HG03108 (cell line): ENCODE measurements at regions not wholly inside any gene's neighbourhood (a gene's known extent, or its start where the extent isn't known, plus 50 kb on each side); places are given as distances from the start of the nearest gene placed in this dataset.
"Not testable (repeated sequence)": the region's sequence is repeated elsewhere in the genome, so short reads cannot be mapped to it uniquely, and the experiment has no call there.

Experiments used
- ATAC-seq: cut with Tn5 transposase; IDR thresholded peaks from one replicate; pipeline ENCODE4 v1.9.1; 2021; ENCODE audit warnings: moderate library complexity; ENCODE audit not compliant: unreplicated experiment

GRCh38 chr4:33453916-33454315, 2733.7 kb downstream of the PCDH7 start:
- no peak for ATAC-seq

DNA sequence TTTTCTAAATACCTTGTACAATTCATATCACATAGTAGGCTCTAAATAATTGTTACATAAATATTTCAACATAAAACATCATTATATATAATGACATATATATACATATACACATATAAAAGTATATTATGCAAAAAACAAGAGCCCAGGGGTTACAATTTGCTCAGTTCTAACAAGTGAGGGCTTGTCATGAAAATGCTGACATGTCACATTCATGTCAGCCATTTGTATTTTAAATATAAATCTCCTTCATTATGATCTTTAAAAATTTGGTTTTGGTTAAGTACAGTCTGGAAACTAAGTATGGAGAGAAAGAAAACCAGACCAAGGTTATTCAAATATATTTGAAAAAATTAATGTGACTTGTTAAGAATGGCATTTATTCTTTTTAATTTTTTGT, 2745.4 kb downstream of the PCDH7 start:
- ATAC-seq: no peak

- no peak for ATAC-seq
Observed at GRCh38 chr4:33467291-33467690, 2747.1 kb downstream of the PCDH7 start.

- ATAC-seq: no peak
Observed at GRCh38 chr4:33470805-33471204, 2750.6 kb downstream of the PCDH7 start.

- ATAC-seq: no peak
Observed at GRCh38 chr4:33477715-33478114, 2757.5 kb downstream of the PCDH7 start.

DNA sequence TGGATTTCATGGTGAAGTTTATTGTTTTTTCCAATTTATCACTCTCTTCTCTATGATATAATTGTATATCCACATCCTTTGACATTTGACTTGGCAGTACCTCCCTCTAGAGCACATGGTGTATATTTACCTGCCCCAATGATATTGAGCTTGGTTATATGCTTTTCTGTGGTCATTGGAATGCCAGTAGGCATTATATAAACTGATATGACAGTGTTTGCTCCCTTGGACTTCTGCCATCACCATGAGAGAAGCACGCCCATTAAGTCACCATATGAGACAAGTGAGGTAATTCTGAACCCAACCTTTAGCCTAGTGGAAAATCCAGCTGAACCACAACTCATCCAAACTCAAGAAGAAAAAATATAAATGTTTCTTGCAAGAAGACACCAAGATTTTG, 2761.5 kb downstream of the ARAP2 start:
- no peak for ATAC-seq

DNA sequence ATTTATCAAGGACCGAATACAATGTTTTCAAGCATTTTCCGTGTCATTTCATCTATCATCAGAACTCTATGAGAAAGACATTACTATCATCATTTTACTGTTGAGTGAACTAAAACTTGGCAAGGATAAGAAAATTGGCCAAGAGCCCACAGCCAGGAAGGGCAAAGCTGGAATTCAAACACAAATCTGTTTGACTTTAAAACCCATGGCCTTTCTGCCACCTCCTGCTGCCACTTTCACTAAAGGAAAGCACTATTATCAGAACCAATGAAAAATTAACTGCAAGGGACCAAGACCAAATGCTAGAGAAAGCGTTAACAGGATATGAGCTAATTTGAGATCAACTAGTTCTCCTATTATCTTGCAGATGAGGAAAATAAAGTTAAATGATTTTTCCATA, 2759.2 kb downstream of the ARAP2 start:
- ATAC-seq: no peak

DNA sequence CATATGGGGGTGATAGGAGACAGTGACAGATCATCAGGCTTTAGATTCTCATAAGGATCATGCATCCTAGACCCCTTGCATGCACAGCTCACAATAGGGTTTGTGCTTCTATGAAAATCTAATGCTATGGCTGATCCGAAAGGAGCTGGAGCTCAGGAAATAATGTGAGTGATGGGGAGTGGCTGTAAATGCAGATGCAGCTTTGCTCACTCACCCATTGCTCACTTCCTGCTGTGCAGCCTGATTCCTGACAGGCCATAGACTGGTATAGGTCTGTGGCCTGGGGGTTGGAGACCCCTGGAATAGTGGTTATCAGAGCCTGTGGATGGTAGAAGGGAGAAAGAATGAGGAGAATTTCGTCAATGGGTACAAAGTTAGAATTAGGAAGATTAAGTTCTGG, 2751.1 kb downstream of the ARAP2 start:
- ATAC-seq: no peak

GRCh38 chr4:33494150-33494549, 2750.2 kb downstream of the ARAP2 start:
- ATAC-seq: no peak

GRCh38 chr4:33501587-33501986, 2742.7 kb downstream of the ARAP2 start:
- ATAC-seq: not testable (repeated sequence)

- ATAC-seq: no peak
Observed at GRCh38 chr4:33512397-33512796, 2731.9 kb downstream of the ARAP2 start.

DNA sequence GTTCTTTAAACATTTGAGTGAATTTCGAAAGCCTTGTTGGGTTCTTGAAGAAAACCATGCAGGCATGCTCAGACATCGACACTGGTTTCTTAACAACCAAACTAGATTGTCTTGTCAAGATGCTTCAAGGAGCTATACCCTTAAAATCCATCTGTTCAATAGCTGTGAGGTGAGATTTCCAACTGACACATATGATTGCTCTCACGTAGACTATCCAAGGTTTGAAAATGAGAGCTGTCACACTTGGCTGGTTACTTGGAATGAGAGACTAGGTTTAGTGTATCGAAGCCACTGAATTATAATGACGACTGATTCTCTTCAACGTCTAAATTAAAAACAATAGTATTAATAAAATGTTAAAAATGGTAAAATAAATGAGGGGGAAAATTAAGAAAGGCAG, 2725.5 kb downstream of the ARAP2 start:
- ATAC-seq: no peak

- ATAC-seq: no peak
Observed at GRCh38 chr4:33532821-33533220, 2711.5 kb downstream of the ARAP2 start.

DNA sequence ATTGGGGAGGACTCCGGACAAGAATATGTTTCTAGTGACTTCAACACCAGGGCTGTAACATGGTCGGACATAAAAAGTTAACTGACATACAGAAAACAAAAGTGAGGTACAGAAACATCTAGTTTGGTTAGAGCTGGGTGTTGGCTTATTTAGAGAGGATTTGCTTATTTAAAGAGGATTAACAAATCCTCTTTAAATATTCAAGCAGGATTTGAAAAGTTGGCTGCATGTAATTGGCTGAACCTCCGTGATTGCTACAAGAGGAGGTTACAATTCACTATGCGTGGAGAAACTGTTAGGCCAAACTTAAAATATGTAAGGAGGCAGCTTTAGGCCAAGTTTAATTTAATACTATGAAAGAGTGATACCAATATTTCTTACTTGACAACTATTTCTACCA, 2707.4 kb downstream of the ARAP2 start:
- no peak for ATAC-seq

DNA sequence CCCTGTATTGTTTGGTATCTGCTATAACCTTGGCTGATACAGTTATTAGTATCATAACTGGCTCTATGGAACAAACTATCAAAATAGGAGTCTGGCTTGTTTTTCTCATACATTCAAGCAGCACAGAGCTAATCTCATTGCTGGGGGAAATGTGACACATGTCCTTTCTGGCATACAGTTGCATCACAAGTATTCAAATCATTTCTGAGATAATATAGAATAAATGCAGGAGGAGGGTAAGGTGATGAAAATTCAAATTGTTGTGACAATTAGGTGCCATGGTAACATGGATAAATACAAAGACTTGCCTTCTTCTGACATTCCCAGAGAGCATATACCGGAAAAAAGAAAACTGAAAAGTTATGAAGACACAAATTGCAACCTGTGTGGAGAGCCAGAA, 2706.8 kb downstream of the ARAP2 start:
- no peak for ATAC-seq

DNA sequence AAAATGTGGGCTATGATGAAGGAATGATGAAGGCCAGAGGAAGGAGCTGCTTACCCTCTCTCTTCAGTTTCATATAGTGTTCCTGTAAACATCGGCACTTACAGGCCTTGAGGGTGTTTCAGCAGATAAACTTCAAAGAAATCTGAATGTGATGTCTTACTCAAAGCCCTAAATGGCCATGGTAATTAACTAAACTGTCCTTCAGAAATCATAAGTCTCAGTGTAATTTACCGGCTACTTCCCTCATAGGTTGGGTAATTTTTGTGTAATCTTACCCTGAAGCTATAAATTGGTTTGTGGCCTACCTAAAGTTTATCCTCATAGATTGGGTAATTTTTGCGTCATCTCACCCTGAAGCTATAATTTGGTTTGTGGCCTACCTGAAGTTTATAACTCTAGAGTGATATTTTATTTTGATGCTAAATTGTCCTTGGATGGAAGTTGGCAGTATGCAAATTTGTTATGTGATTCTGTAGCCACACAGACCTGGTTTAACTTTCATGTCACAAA, 2700.3 kb downstream of the ARAP2 start:
- ATAC-seq: no peak

DNA sequence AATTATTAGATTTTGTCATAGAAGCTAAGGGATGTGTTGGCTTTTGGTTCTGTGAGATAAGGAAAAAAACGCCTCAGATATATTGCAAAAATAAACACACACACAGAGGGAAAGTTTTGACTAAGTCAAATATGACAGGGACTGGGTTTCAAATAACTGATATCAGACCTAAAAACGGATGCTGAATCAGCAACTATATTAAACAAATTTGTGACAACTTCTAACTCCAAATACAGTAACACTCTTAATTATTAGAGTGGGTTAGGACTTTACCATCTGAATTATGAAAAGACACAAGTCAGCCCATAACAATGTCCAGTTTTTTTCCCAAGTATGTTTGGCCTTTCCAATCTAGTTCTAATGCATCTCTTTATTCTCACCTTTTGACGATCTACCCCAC, 2693.1 kb downstream of the ARAP2 start:
- ATAC-seq: no peak

GRCh38 chr4:33561259-33561658, 2683.1 kb downstream of the ARAP2 start:
- no peak for ATAC-seq

- ATAC-seq: no peak
Observed at GRCh38 chr4:33566649-33567048, 2677.7 kb downstream of the ARAP2 start.

- ATAC-seq: no peak
Observed at GRCh38 chr4:33577791-33578190, 2666.5 kb downstream of the ARAP2 start.

GRCh38 chr4:33579951-33580350, 2664.4 kb downstream of the ARAP2 start:
- ATAC-seq: no peak

GRCh38 chr4:33592701-33593100, 2651.6 kb downstream of the ARAP2 start:
- no peak for ATAC-seq

DNA sequence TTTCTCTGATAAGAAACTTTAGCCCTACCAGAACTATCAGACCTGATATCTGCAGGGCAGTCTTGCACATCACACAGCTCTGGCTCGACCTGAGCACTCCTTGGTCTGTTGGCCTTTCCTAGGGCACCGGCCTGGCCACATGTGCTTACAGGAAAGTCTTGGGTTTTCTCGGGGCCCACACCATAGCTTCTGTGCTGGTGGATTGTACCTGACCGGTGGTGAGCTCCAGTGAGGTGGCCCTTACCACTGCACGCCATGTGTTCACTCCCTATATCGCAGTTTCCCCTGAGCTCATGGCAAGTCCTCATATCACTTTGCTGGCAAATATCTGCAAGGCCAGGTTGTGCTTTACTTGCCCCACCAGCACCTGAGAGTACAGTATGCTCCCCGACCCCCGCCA, 2637.4 kb downstream of the ARAP2 start:
- ATAC-seq: no peak

DNA sequence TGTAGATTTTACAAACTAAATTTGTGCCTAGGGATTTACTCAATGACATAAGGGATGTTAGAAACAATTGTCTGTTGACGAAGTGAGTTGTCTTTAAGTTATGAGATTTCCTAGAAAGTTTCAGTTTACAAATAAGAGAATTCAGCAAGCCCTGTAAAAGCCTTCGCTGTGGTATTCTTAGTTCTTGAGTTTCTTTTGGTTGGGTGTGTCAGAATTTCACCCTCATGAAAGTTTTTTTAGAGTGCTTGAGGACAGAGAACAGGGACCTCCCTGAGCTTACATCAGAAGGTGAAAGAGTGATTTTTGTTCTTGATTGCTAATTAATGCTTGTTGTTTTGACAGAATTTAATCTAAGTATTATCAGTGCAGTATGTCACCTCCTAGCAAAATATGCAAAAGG, 2628.2 kb downstream of the ARAP2 start:
- ATAC-seq: no peak
